ENCODE measurements at regions not wholly inside any gene's neighbourhood (a gene's known extent, or its start where the extent isn't known, plus 50 kb on each side); places are given as distances from the start of the nearest gene placed in this dataset.

DNA sequence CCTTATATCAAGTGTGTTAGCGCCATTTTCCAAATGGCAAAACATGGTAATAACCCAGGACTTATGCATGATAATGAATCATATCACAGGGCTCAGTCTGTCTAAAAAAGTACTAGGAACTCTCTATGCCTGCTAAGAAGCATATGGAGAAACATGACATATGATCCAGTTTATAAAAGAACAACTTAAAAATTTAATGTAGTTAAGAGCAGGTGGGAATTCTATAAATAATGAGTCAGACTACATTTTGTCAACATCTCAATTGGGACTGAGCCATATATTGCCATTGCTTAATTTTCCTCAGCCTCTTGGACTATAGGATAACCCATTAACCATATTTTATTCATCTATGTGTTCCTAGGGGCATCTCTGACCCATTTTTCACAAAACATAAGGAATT is 360.4 kb upstream of the AGA start (continued):
- TF ChIP-seq ZNF773 (CRISPR knock-in tag; IDR thresholded peaks at IDR 0.05; ENCODE audit: borderline replicate concordance) (no peak), SSRP1 (CRISPR knock-in tag; IDR thresholded peaks at IDR 0.05) (no peak)

GRCh38 chr4:177803151-177803550 is 360.9 kb upstream of the AGA start:
- in situ Hi-C loops (cut with HindIII; ENCODE audit: extremely low pct_ligation_motif_present, low pct_unique_long_range_greater_than_20kb) (no loop called here), intact Hi-C loops (cut with micrococcal nuclease; ENCODE audit: unreplicated experiment) (no loop called here)
- Histone ChIP-seq H3K4me2 (ENCODE audit: low read depth, low read length) (no peak overlapping the region), H3K36me3 (replicated peaks in 1 of 2; ENCODE audit: control insufficient read depth in 1 of 2, insufficient read depth in 2 of 2, low read length in 2 of 2) (no peaks in the 10 kb centered on the region), H3K4me1 (ENCODE audit: insufficient read depth, low read length) (no peaks in the 10 kb centered on the region), H3K27me3 (ENCODE audit: control insufficient read depth in 1 of 2, insufficient read depth in 2 of 2, low read length in 2 of 2) (no peaks in the 10 kb centered on the region), H3K27ac (ENCODE audit: extremely low read length, insufficient read depth, low read length) (no peak overlapping the region), H3K4me3 (replicated peaks in 1 of 3; ENCODE audit: insufficient read depth in 1 of 3, low read depth in 2 of 3, low read length in 3 of 3) (no peak overlapping the region), H3K9ac (ENCODE audit: insufficient read depth, low read depth, low read length) (no peak overlapping the region), H3K79me2 (ENCODE audit: insufficient read depth, low read length) (no peaks in the 10 kb centered on the region), H4K20me1 (ENCODE audit: insufficient read depth, low read length) (no peaks in the 10 kb centered on the region), H3K9me3 (ENCODE audit: low read length) (no peaks in the 10 kb centered on the region), H2AFZ (ENCODE audit: low read length) (no peak overlapping the region)
- DNase-seq (ENCODE audit: low spot score), result no peak
- POLR2A ChIA-PET, result no interaction called here
- no peak for FAIRE-seq
- ATAC-seq, result no peak
- CTCF ChIA-PET (ENCODE audit: low intra/inter-chr PET ratio, low total read pairs), result no interaction called here
- BruUV-seq (replicated peaks), result no TSS peak
- WGBS (ENCODE audit: low lambda C conversion rate), result 1% methylated on average over 3 of the region's 3 CpGs
- no peak for TF ChIP-seq ZNF205 (CRISPR knock-in tag; IDR thresholded peaks at IDR 0.05)
- no peak for TF ChIP-seq ZNF672 (CRISPR knock-in tag; IDR thresholded peaks at IDR 0.05)
- no peak for TF ChIP-seq ARHGAP35 (CRISPR knock-in tag; IDR thresholded peaks at IDR 0.05; ENCODE audit: borderline replicate concordance)
- TF ChIP-seq RBM39 (IDR thresholded peaks at IDR 0.05; ENCODE audit: low read depth, low read length, poor library complexity, severe bottlenecking), result no peak
- no peak for TF ChIP-seq NCOA1 (CRISPR knock-in tag; IDR thresholded peaks at IDR 0.05)
- no peak for TF ChIP-seq MAF1 (CRISPR knock-in tag; IDR thresholded peaks at IDR 0.05; ENCODE audit: borderline replicate concordance)
- no peak for TF ChIP-seq ARID4A (CRISPR knock-in tag; IDR thresholded peaks at IDR 0.05; ENCODE audit: borderline replicate concordance)
- no peak for TF ChIP-seq ZNF879 (CRISPR knock-in tag; IDR thresholded peaks at IDR 0.05)
- TF ChIP-seq, protein P1, sequence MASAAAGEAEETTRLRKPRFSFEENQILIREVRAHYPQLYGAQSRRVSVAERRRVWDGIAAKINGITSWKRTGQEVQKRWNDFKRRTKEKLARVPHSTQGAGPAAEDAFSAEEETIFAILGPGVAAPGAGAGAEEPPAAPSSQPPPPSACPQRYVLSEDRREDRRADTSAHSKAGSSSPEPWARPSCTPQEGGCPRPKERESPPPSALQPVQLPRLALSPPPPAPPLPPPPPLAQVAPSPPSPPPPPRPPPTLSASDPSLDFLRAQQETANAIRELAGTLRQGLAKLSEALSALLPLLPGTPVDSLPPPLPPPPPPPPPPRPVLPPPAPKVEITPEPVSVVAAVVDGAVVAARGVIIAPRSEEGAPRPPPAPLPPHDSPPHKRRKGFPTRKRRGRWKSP (CRISPR knock-in tag; IDR thresholded peaks at IDR 0.05), result no peak
- no peak for TF ChIP-seq ADNP (CRISPR knock-in tag; IDR thresholded peaks at IDR 0.05)
- TF ChIP-seq, protein P2, sequence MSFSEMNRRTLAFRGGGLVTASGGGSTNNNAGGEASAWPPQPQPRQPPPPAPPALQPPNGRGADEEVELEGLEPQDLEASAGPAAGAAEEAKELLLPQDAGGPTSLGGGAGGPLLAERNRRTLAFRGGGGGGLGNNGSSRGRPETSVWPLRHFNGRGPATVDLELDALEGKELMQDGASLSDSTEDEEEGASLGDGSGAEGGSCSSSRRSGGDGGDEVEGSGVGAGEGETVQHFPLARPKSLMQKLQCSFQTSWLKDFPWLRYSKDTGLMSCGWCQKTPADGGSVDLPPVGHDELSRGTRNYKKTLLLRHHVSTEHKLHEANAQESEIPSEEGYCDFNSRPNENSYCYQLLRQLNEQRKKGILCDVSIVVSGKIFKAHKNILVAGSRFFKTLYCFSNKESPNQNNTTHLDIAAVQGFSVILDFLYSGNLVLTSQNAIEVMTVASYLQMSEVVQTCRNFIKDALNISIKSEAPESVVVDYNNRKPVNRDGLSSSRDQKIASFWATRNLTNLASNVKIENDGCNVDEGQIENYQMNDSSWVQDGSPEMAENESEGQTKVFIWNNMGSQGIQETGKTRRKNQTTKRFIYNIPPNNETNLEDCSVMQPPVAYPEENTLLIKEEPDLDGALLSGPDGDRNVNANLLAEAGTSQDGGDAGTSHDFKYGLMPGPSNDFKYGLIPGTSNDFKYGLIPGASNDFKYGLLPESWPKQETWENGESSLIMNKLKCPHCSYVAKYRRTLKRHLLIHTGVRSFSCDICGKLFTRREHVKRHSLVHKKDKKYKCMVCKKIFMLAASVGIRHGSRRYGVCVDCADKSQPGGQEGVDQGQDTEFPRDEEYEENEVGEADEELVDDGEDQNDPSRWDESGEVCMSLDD (CRISPR knock-in tag; IDR thresholded peaks at IDR 0.05; ENCODE audit: borderline replicate concordance), result no peak
- TF ChIP-seq, protein P3, sequence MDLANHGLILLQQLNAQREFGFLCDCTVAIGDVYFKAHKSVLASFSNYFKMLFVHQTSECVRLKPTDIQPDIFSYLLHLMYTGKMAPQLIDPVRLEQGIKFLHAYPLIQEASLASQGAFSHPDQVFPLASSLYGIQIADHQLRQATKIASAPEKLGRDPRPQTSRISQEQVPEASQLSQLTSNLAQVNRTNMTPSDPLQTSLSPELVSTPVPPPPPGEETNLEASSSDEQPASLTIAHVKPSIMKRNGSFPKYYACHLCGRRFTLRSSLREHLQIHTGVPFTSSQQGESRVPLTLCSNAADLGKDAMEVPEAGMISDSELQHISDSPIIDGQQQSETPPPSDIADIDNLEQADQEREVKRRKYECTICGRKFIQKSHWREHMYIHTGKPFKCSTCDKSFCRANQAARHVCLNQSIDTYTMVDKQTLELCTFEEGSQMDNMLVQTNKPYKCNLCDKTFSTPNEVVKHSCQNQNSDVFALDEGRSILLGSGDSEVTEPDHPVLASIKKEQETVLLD (CRISPR knock-in tag; IDR thresholded peaks at IDR 0.05; ENCODE audit: low read depth), result no peak
- TF ChIP-seq ZNF839 (CRISPR knock-in tag; IDR thresholded peaks at IDR 0.05; ENCODE audit: borderline replicate concordance), result no peak

Measured in HepG2 (cell line).